BLaER1 (cell line): ENCODE measurements at regions not wholly inside any gene's neighbourhood (a gene's known extent, or its start where the extent isn't known, plus 50 kb on each side); places are given as distances from the start of the nearest gene placed in this dataset.

Source experiments
- H3K27ac ChIP-seq: shearing (Covaris generic); formaldehyde crosslinking; 2 replicates; pipeline ENCODE4 v1.8.1; 2022
- H3K27me3 ChIP-seq: shearing (Covaris generic); formaldehyde crosslinking; 2 replicates; pipeline ENCODE4 v1.8.1; 2022
- H3K36me3 ChIP-seq: shearing (Covaris generic); formaldehyde crosslinking; 2 replicates; pipeline ENCODE4 v1.8.1; 2022
- H3K4me1 ChIP-seq: shearing (Covaris generic); formaldehyde crosslinking; 2 replicates; pipeline ENCODE4 v1.8.1; 2022
- H3K4me2 ChIP-seq: shearing (Covaris generic); formaldehyde crosslinking; 2 replicates; pipeline ENCODE4 v1.8.1; 2022
- H3K4me3 ChIP-seq: shearing (Covaris generic); formaldehyde crosslinking; 2 replicates; pipeline ENCODE4 v1.8.1; 2022
- H3K9ac ChIP-seq: shearing (Covaris generic); formaldehyde crosslinking; 2 replicates; pipeline ENCODE4 v1.8.1; 2022
- H3K9me3 ChIP-seq: shearing (Covaris generic); formaldehyde crosslinking; 2 replicates; pipeline ENCODE4 v1.8.1; 2022
- H4K20me1 ChIP-seq: shearing (Covaris generic); formaldehyde crosslinking; 2 replicates; pipeline ENCODE4 v1.8.1; 2022
- Cebpa-rat ChIP-seq: shearing (Covaris generic); IDR thresholded peaks from 2 replicates; pipeline ENCODE4 v1.8.1; 2022

DNA sequence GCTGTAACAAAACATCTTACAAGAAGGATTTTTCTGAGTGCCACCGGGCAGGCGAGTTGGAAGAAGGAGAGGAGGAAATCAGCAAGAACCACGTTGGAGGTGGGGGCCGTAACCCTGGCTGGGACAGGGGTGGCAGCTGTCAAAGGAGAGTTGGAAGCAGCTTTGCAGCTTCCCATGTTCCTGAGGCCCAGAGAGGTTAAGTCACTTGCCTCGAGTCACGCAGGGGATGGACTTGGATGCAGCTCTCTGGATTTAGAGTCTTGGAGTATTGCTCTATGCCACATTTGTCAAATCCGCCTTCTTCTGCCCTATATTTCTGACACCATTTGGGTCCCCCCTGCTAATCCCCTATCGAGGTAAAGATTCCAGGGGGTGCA, 83.0 kb upstream of the CIBAR2 start:
- no peak for TF ChIP-seq Cebpa-rat
- Histone ChIP-seq H3K27me3 (no peaks in the 10 kb centered on the region), H4K20me1 (no peaks in the 10 kb centered on the region), H3K36me3 (no peaks in the 10 kb centered on the region), H3K9me3 (no peaks in the 10 kb centered on the region), H3K27ac (no peak overlapping the region), H3K4me1 (peaks cover 36% of the 10 kb centered on the region), H3K9ac (no peak overlapping the region), H3K4me3 (no peak overlapping the region), H3K4me2 (peak overlapping the region; percentile 8; the same call in 1 of the 2 replicates)

DNA sequence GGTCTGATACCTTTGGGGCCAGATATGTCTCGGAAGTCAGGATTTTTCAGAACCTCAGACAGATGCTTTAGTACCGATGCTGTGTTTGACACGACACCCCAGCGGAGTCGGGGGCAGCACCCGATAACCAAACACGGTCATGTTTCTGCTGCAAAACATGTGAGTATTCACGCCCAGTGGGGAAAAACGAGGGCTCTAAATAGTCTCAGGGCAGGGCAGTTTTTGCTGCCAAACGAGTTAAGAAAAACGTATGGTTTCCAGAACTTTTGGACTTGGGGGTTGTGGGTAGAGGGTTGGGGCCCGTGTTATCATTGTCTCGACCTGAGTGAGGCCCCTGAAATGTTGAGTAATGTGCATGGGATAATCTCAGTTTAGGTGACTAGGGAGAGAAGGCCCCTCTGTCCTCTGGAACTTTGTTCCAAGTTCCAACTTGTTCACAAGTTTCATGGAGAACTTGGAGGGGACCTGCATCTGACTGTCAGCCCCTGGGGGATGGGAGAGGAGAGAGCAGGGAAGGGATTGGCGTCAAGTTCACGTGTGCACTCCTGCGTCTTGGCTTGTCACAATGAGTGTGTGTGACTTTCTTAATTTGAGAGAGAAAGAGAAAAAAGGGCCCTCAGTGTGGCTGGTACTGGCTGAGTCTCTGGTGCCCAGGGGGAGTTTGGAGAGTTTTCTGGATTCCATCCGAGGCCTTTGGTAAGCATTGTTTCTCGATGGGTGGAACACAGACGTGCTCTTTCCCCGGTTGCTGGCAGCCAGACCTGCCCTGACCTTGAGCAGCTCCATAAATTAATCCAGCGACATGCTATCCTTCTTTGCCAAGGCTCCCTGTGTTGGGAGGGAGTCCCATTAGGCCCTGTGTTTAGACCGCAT, 83.9 kb upstream of the CIBAR2 start:
- H3K4me1 ChIP-seq: peaks cover 45% of the 10 kb centered on the region
- no peak overlapping the region for H3K27ac ChIP-seq

DNA sequence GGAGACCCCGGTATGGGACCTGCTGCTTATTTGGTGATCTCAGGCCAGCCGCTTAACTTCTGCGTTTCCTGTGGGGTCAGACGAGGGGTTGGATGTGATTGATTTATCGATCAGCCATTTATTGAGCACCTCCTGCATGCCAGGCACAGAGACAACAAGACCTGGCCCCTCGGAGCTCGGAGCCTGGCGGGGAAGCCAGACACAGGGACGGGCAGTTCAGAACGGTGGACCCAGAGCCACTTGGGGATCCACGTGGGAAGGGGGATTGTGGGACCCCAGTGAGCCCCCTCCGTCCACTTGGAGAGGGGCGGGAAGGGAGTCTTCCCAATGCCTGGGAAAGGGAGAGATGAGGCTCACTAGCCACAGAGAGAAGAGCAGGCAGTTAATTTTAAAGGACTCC, 84.7 kb upstream of the CIBAR2 start:
- no peak overlapping the region for H3K4me3 ChIP-seq
- no peak overlapping the region for H3K4me2 ChIP-seq
- no peak overlapping the region for H3K9ac ChIP-seq
- H3K27ac ChIP-seq: no peak overlapping the region
- no peaks in the 10 kb centered on the region for H3K36me3 ChIP-seq
- no peaks in the 10 kb centered on the region for H3K27me3 ChIP-seq
- H3K4me1 ChIP-seq: peaks cover 53% of the 10 kb centered on the region
- no peaks in the 10 kb centered on the region for H3K9me3 ChIP-seq
- H4K20me1 ChIP-seq: no peaks in the 10 kb centered on the region
- no peak for TF ChIP-seq Cebpa-rat

More for the DNA sequence above, 83.9 kb upstream of the CIBAR2 start:
- no peaks in the 10 kb centered on the region for H3K9me3 ChIP-seq
- peak overlapping the region; percentile 8; the same call in 1 of the 2 replicates for H3K4me2 ChIP-seq
- H3K9ac ChIP-seq: no peak overlapping the region
- H4K20me1 ChIP-seq: no peaks in the 10 kb centered on the region
- H3K4me3 ChIP-seq: no peak overlapping the region
- no peaks in the 10 kb centered on the region for H3K27me3 ChIP-seq
- no peaks in the 10 kb centered on the region for H3K36me3 ChIP-seq
- TF ChIP-seq Cebpa-rat: no peak

DNA sequence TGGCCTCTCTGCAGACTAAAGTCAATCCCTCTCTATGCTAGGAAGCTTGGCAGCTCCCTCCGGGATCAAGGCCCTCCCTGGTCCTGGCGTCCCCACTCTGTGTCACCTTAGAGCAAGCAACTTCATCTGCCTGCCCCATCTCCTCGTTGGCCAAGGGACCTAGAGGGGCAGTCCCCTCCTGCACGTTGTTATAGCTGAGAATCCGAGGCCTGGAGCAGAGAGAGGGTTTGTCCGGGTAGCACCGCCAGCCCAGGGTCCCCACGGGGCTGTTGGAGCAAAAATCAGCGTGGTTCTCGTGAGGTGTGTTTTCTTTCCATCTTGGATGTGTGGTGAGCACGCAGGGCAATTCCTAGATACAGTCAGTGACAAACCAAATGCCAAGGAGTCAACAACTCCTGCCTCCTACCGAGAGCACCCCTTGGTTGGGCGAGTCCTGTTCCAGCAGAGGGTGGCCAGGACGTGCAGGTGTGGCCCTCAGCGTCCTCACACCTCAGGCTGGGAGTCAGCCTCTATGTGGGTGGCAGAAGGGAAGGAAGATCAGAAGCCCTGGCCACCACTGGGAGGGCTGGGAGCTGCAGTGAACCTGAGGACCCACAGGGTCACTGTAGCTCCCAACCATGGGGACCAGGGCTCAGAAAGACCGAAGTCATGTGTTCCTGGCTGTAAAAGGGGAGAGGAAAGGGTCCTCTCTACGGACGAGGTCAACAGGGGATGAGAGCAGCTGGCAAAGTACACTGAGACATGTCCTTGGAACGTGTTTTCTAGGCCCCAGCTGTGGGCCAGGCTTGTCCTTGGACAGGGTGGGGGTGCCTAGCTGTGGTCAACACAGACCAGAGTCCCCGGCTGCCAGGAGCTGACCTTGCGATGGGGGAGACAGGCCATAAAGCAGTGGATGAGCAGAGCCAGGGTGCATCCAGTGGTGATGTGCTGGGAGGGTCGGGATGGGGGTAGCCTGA, 85.6 kb upstream of the CIBAR2 start:
- TF ChIP-seq Cebpa-rat: no peak
- H3K4me2 ChIP-seq: peak overlapping the region; percentile 72; the same call in 1 of the 2 replicates
- no peaks in the 10 kb centered on the region for H3K36me3 ChIP-seq
- H3K9me3 ChIP-seq: no peaks in the 10 kb centered on the region
- H3K4me3 ChIP-seq: no peak overlapping the region
- no peaks in the 10 kb centered on the region for H4K20me1 ChIP-seq
- no peak overlapping the region for H3K9ac ChIP-seq
- peaks cover 62% of the 10 kb centered on the region for H3K4me1 ChIP-seq
- H3K27me3 ChIP-seq: no peaks in the 10 kb centered on the region
- no peak overlapping the region for H3K27ac ChIP-seq

DNA sequence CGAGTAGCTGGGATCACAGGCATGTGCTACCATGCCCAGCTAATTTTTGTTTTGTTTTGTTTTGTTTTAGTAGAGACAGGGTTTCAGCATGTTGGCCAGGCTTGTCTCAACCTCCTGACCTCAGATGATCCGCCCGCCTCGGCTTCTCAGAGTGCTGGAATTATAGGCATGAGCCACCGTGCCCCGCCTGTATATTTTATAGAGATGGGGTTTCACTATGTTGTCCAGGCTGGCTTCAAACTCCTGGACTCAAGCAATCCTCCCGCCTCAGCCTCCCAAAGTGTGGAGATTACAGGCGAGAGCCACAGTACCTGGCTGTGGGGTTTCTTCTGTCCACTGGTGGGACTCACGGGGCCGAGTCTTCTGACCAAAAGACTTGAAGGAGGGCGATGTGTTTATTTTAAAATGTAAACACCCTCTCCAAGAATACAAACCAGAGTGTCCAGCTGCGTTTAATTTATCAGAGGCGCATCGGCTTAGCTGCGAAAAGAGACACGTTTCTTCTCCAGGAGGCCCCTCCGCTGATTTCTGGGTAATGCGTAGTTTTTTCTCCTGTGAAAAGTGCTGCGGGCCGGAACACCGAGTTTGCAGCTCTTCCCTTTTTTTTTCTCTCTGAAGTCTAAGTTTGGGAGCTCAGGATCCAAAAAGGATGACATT, 86.9 kb upstream of the CIBAR2 start:
- Histone ChIP-seq H3K4me2 (peak overlapping the region; percentile 72), H3K4me1 (peaks cover 69% of the 10 kb centered on the region), H3K4me3 (no peak overlapping the region), H3K9ac (no peak overlapping the region), H3K9me3 (no peaks in the 10 kb centered on the region), H4K20me1 (no peaks in the 10 kb centered on the region), H3K27ac (no peak overlapping the region), H3K27me3 (no peaks in the 10 kb centered on the region), H3K36me3 (no peaks in the 10 kb centered on the region)
- no peak for TF ChIP-seq Cebpa-rat

DNA sequence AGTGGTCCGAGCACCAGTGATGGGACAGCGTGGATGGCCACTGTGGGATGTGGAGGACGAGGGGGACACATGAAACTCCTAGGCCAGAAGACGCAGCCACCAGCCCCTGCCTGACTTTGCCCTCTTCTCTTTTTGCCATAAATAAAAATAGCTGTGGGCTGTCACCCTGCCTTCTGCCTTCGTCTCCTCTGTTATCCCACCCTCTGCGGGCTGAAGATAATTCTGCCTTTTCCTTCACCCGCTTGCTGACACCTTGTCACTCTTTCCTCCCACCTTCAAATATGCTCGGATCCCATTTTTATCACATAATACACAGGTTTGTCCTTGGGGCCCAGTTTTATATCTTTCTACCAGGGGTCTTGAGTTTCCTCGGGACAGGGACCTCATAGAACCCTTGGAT, 87.6 kb upstream of the CIBAR2 start:
- Histone ChIP-seq H3K9me3 (peaks cover 3% of the 10 kb centered on the region; the same call in 1 of the 2 replicates), H3K36me3 (no peaks in the 10 kb centered on the region), H3K4me2 (peak overlapping the region; percentile 72), H3K27ac (no peak overlapping the region; the same call in 1 of the 2 replicates), H3K4me1 (peaks cover 69% of the 10 kb centered on the region), H4K20me1 (no peaks in the 10 kb centered on the region), H3K4me3 (no peak overlapping the region), H3K27me3 (no peaks in the 10 kb centered on the region), H3K9ac (no peak overlapping the region)
- no peak for TF ChIP-seq Cebpa-rat

DNA sequence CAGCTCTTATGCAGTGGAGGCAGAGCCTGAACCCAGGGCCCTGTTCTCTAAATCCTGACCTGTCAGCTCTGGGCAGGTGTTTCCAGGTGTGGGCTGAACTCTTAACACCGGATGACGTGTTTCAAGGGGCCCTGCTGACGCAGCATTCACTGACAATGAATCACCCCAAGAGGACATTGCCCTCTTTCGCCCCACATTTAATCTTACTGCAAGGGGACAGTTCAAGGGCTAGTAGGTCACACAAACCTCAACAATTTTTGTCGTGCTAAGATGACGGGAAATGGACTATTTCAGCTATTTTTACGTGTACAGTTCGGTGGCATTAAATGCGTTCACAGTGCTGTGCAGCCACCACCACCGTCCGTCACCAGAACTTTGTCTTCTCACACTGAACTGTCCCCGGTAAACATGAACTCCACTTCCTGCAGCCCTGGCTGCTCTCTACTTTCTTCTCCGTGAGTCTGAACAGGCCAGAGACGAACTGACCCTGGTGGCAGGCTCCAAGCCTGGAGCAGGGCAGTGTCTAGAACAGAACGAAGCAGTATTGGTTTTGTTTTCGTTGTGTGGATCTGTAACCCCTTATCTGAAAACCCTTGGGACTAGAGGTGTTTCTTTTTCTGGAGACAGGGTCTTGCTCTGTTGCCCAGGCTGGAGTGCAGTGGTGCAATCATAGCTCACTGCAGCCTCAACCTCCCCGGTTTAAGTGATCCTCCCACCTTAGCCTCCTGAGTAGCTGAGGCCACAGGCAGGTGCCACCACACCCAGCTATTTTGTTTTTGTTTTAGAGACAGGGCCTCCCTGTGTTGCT, 88.4 kb upstream of the CIBAR2 start:
- Histone ChIP-seq H3K9me3 (peaks cover 3% of the 10 kb centered on the region; the same call in 1 of the 2 replicates), H3K9ac (peak overlapping the region; percentile 43; the same call in 1 of the 2 replicates), H3K27me3 (no peaks in the 10 kb centered on the region), H3K4me2 (peak overlapping the region; percentile 72), H3K4me3 (no peak overlapping the region), H3K36me3 (no peaks in the 10 kb centered on the region), H3K27ac (peak overlapping the region; percentile 20; the same call in 1 of the 2 replicates), H4K20me1 (no peaks in the 10 kb centered on the region), H3K4me1 (peaks cover 63% of the 10 kb centered on the region)
- no peak for TF ChIP-seq Cebpa-rat

DNA sequence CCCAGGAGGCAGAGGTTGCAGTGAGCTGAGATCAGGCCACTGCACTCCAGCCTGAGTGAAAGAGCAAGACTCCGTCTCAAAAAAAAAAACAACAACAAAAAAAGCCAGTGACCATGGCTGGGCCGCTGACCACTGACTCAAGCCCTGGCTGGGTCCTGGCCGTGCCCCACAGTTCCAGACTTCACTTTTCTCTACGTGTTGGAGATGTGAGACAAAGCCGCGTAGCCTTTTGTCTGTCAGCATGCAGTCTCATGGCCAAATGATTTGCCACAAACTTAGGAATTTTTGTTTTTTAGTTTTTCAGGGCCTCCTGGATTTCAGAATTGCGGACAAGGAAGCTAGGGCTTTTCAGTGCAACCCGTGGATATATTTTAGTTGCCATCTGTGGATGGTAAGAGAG, 89.3 kb upstream of the CIBAR2 start:
- TF ChIP-seq Cebpa-rat: no peak
- H3K27ac ChIP-seq: no peak overlapping the region; the same call in 1 of the 2 replicates
- H3K36me3 ChIP-seq: no peaks in the 10 kb centered on the region
- H3K9ac ChIP-seq: no peak overlapping the region
- peaks cover 55% of the 10 kb centered on the region for H3K4me1 ChIP-seq
- no peaks in the 10 kb centered on the region for H4K20me1 ChIP-seq
- peak overlapping the region; percentile 72 for H3K4me2 ChIP-seq
- no peaks in the 10 kb centered on the region for H3K27me3 ChIP-seq
- no peak overlapping the region for H3K4me3 ChIP-seq
- peaks cover 3% of the 10 kb centered on the region; the same call in 1 of the 2 replicates for H3K9me3 ChIP-seq
